HG03066 (cell line): ENCODE measurements at regions not wholly inside any gene's neighbourhood (a gene's known extent, or its start where the extent isn't known, plus 50 kb on each side); places are given as distances from the start of the nearest gene placed in this dataset.

Source experiments
- ATAC-seq: cut with Tn5 transposase; IDR thresholded peaks from one replicate; pipeline ENCODE4 v1.9.1; 2021; ENCODE audit warnings: low read depth; ENCODE audit not compliant: unreplicated experiment

DNA sequence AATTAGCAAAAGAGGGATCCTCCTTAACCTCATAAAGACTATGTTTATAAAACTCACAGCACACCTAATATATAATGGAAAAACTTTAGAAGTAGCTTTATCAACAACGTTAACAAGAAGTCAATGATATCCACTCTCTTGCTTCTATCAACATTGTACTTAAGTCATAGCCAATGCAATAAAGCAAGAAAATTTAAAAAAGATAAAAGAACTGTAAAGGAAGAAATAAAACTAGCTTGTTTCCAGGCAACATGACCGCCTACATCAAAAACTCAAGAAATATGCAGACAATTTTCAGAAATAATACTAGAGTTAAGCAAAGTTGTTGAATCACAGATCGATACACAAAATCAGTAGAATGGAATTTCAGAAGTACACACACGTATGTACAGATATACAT, 375.5 kb upstream of the SPRED2 start:
- no peak for ATAC-seq

DNA sequence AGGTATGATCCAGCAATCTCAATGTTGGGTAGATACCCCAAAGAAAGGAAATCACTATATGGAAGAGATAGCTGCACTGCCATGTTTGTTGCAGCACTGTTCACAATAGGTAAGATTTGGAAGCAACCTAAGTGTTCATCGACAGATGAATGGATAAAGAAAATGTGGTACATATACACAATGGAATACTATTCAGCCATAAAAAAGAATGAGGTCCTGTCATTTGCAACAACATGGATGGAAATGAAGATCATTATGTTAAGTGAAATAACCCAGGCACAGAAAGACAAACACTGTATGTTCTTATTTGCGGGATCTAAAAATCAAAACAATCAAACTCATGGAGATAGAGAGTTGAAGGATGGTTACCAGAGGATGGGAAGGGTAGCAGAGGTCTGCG, 372.4 kb upstream of the SPRED2 start:
- no peak for ATAC-seq

- ATAC-seq: no peak
Observed at GRCh38 chr2:65802298-65802942, 370.0 kb upstream of the SPRED2 start.

- ATAC-seq: no peak
Observed at GRCh38 chr2:65800998-65801397, 368.6 kb upstream of the SPRED2 start.

GRCh38 chr2:65799141-65799854, 366.9 kb upstream of the SPRED2 start:
- no peak for ATAC-seq

DNA sequence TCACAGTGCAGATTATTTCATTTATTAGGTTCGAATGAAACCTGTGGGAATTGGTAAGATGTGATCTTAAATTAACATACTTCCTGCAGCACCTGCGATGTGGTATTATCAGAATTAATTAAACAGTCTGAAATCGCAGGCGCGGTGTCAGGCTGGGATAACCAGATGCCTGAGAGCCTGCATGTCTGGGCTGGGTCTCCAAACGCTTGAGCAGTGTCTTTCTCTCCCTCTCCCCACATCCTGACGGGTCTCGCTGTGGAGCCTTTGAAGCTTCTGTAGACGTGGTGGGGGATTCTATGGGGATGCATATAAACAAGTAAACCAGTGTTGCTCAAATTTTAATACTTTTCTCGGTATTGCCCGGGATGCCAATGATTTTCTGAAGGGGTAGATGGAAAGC, 366.2 kb upstream of the SPRED2 start:
- ATAC-seq: no peak

GRCh38 chr2:65794994-65795393, 362.6 kb upstream of the SPRED2 start:
- no peak for ATAC-seq

- no peak for ATAC-seq
Observed at GRCh38 chr2:65791404-65791975, 359.1 kb upstream of the SPRED2 start.

DNA sequence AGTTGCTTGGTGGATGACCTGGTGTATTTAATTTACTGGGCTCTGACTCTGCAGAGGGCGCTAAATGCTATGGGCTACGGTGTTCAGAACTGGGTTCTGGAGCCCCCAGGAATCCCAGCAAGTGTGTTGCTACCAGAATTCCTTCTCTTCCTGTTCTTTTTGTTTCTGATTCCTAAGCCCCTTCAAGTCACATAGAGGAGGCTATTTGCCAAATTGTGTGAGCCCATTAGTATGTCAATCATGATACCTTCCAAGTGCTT, 358.2 kb upstream of the SPRED2 start:
- ATAC-seq: no peak

DNA sequence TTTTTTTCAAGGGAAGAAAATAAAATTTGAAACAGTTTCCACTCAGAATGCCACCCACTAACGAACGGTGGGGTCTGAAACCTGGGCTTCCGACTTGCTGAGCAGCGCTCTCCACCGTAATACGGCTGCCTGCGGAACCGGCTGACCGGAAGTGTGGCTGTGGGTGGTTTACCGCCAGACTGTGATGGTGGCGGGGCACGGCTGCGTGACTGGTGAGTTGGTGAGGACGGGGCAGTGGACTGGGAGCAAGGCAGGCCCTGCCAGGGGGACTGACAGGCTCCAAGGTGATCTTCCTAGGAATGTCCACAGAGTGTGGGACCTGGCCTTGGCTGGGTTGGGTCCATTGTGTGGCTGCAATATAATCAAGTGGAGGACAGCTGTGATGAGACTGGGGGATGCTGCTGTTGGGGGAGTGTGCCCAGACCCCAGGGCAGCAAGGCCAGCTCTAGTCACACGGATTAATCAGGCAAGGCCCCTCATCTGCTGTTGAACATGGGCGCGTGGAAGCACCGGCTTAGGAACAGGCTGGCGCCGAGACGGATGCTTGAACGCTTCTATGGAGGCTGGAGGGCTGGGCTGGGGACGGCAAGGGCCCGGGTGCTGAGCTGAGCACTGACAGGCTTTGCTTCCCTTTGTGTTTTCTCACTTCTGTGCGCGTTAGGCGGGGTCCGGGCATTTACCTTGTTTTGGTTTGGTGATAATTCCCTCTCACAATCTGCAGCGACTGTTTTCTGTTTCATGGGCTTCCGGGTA, 357.7 kb upstream of the SPRED2 start:
- no peak for ATAC-seq

- no peak for ATAC-seq
Observed at GRCh38 chr2:65788556-65788955, 356.2 kb upstream of the SPRED2 start.

DNA sequence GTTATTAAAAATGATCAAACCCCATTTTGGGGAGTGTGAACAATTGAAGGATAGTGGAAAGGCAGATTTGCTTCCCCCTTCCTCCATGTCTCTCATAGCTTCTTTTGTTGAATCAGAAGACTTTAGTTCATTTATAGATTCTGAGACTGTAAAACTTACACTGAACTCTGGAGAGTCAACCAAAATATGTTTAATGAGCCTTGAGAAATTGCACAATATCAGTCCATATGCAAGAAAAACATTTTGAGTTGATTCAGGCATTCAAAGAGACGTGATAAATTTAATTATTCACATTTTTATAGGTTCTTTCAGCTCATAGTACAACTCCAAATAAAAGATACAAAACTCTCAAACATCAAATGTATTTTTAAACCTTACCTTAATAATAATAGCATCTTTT, 354.4 kb upstream of the SPRED2 start:
- no peak for ATAC-seq

DNA sequence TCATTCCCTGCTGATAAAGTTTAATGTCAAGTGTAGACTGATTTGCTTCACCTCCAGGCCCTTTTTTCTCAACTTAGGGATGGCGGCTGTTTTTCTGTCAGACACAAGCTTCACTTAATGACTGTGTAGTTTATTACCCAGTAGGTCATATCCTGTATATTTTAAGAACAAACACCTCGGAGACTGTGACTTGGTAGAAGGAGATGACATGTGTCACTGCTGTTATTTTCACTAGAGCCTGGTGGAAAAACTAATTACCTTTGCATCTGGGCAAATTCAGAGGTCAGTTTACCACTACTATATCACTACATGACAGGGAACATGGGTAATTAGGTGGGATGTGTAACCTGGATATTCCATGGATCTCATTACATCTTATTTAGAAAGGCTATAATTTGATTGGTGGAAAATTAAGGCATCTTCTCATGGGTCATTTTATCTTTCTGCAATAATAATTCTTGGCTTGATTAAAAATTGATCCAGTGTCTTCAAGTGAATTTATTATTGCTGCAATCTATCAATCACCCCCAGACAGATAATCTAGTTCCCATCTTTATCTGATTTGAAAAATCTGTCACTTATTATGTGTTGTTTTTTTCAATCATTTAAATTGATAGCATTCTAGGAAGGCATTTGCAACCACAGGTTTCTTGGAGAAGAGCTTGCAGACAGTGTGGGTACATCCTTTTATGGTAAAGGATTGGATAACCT, 353.8 kb upstream of the SPRED2 start:
- no peak for ATAC-seq

DNA sequence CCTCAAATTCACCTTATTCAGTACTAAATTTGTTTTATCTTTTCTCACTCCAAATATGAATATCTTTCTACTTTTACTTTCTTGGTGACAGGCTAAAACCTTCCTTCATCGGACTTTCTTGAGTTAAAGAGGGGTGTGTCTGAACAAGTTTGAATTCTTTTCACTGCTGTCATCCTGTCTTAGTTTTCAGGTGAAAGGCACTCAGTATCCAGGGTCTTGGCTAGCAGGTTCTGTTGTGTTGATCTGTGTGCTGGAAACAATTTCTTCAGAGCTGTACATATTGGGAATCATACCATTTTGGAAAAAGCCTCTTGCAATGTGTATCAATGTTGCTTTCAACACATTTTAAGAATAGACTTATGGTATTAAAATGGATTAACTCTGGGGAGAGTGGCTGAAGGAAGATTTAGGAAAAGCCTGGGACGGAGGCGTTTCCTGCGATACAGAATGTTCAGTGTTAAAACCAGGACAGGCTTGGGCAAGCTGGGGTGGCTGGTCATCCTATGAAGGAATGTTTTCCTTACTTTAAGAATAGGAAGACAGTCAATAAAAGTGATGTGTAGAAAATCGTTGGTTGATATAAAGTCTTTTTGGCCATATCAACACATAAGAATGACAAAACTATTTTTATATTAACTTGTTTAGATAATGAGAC, 350.7 kb upstream of the SPRED2 start:
- no peak for ATAC-seq

DNA sequence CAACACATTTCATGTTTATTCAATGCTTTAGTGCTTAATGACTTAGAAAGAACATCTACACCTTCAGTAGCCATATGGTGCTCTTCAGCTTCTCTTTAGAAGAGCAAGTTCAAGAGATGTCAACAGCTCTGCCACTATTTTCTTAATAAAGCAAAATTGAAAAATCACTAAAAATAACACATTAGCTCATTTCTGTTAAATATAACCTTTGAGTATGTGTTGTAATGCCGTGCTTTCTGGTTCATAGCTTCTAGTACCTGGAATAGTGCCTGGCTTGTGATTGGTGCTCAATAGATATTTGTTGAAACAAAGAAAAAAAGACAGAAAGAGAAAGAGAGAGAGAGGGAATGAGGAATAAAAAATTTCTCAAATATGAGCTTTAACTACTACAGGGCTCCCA, 349.8 kb upstream of the SPRED2 start:
- ATAC-seq: no peak

GRCh38 chr2:65781756-65782155, 349.4 kb upstream of the SPRED2 start:
- no peak for ATAC-seq

DNA sequence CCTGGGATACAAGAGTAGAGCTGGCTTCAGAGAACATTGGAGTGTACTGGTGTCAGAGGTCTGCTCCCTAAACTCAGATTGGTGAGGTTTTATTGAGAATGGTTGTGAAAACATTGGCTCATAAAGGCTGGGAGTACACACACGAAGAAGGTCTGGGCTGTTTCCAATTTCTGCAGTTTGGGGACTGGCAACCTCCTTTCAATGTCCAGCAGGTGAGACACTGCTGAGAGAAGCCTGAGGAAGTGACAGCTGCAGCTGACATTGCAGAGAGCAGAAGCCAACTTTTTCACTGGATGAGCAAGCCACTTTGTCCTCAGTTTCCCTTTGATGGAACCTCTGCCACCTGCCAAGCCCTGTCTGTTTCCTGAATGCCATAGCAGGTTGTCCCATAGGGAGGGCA, 346.6 kb upstream of the SPRED2 start:
- no peak for ATAC-seq

GRCh38 chr2:65778137-65778536, 345.7 kb upstream of the SPRED2 start:
- no peak for ATAC-seq

- ATAC-seq: no peak
Observed at GRCh38 chr2:65775839-65776238, 343.4 kb upstream of the SPRED2 start.

- ATAC-seq: no peak
Observed at GRCh38 chr2:65767946-65768345, 335.5 kb upstream of the SPRED2 start.
